ENCODE measurements at regions not wholly inside any gene's neighbourhood (a gene's known extent, or its start where the extent isn't known, plus 50 kb on each side); places are given as distances from the start of the nearest gene placed in this dataset.
"Not testable (repeated sequence)": the region's sequence is repeated elsewhere in the genome, so short reads cannot be mapped to it uniquely, and the experiment has no call there.

- POLR2A ChIA-PET = no interaction called here
- Mint-ChIP-seq H3K4me3 (no peak overlapping the region), H3K4me1 (ENCODE audit: low read depth) (no peaks in the 10 kb centered on the region), H3K27ac (no peak overlapping the region), H3K36me3 (ENCODE audit: low read depth) (no peaks in the 10 kb centered on the region), H3K9me3 (ENCODE audit: insufficient read depth) (no peaks in the 10 kb centered on the region), H3K27me3 (ENCODE audit: low read depth) (peaks cover 6% of the 10 kb centered on the region)
- no peak for DNase-seq
- CTCF ChIA-PET = interaction anchor here (0.7 kb wide), 1 partner anchor 67 kb away, joined by 3 read pairs; no protein-coding TSS in a partner anchor
- no peak for ATAC-seq
These were observed 152.9 kb downstream of the SOD2 start for GRCh38 chr6:159540152-159540551.

- POLR2A ChIA-PET; H3K27me3 Mint-ChIP-seq (ENCODE audit: low read depth); H3K27ac Mint-ChIP-seq; DNase-seq; H3K4me1 Mint-ChIP-seq (ENCODE audit: low read depth); H3K4me3 Mint-ChIP-seq; H3K36me3 Mint-ChIP-seq (ENCODE audit: low read depth); ATAC-seq; H3K9me3 Mint-ChIP-seq (ENCODE audit: insufficient read depth); CTCF ChIA-PET: not testable (repeated sequence)
These were observed 155.0 kb downstream of the SOD2 start for GRCh38 chr6:159538031-159538430.

GRCh38 chr6:159535656-159536350 lies 157.2 kb downstream of the SOD2 start:
- Mint-ChIP-seq H3K27ac (no peak overlapping the region), H3K9me3 (ENCODE audit: insufficient read depth) (no peaks in the 10 kb centered on the region), H3K4me1 (ENCODE audit: low read depth) (no peaks in the 10 kb centered on the region), H3K4me3 (no peak overlapping the region), H3K36me3 (ENCODE audit: low read depth) (no peaks in the 10 kb centered on the region), H3K27me3 (ENCODE audit: low read depth) (peaks cover 6% of the 10 kb centered on the region)
- ATAC-seq (no peak), DNase-seq (no peak)
- CTCF ChIA-PET = no interaction called here
- POLR2A ChIA-PET = no interaction called here

- Mint-ChIP-seq H3K9me3 (ENCODE audit: insufficient read depth) (no peaks in the 10 kb centered on the region), H3K36me3 (ENCODE audit: low read depth) (no peaks in the 10 kb centered on the region), H3K27me3 (ENCODE audit: low read depth) (peaks cover 9% of the 10 kb centered on the region), H3K27ac (no peak overlapping the region), H3K4me3 (no peak overlapping the region), H3K4me1 (ENCODE audit: low read depth) (no peaks in the 10 kb centered on the region)
- DNase-seq = no peak
- POLR2A ChIA-PET = no interaction called here
- CTCF ChIA-PET = no interaction called here
- no peak for ATAC-seq
These were observed 159.5 kb downstream of the SOD2 start for GRCh38 chr6:159533568-159533967.

GRCh38 chr6:159533016-159533415 lies 160.0 kb downstream of the SOD2 start:
- Mint-ChIP-seq H3K36me3 (ENCODE audit: low read depth) (no peaks in the 10 kb centered on the region), H3K27me3 (ENCODE audit: low read depth) (peaks cover 9% of the 10 kb centered on the region), H3K4me3 (no peak overlapping the region), H3K9me3 (ENCODE audit: insufficient read depth) (no peaks in the 10 kb centered on the region), H3K27ac (no peak overlapping the region), H3K4me1 (ENCODE audit: low read depth) (no peaks in the 10 kb centered on the region)
- no peak for DNase-seq
- ChIA-PET CTCF (no interaction called here), POLR2A (no interaction called here)
- ATAC-seq = no peak

- Mint-ChIP-seq H3K27me3 (ENCODE audit: low read depth) (peaks cover 9% of the 10 kb centered on the region), H3K9me3 (ENCODE audit: insufficient read depth) (no peaks in the 10 kb centered on the region), H3K4me3 (no peak overlapping the region), H3K36me3 (ENCODE audit: low read depth) (no peaks in the 10 kb centered on the region), H3K27ac (no peak overlapping the region), H3K4me1 (ENCODE audit: low read depth) (no peaks in the 10 kb centered on the region)
- POLR2A ChIA-PET = no interaction called here
- no peak for DNase-seq
- ATAC-seq = no peak
- CTCF ChIA-PET = no interaction called here
These were observed 160.9 kb downstream of the SOD2 start for GRCh38 chr6:159532155-159532554.

- no peak overlapping the region for H3K27ac Mint-ChIP-seq
- H3K9me3 Mint-ChIP-seq (ENCODE audit: insufficient read depth) = no peaks in the 10 kb centered on the region
- ChIA-PET POLR2A (no interaction called here), CTCF (no interaction called here)
- no peaks in the 10 kb centered on the region for H3K4me1 Mint-ChIP-seq (ENCODE audit: low read depth)
- peaks cover 10% of the 10 kb centered on the region for H3K27me3 Mint-ChIP-seq (ENCODE audit: low read depth)
- H3K36me3 Mint-ChIP-seq (ENCODE audit: low read depth) = no peaks in the 10 kb centered on the region
- DNase-seq (no peak), ATAC-seq (no peak)
- no peak overlapping the region for H3K4me3 Mint-ChIP-seq
These were observed 163.1 kb downstream of the SOD2 start for GRCh38 chr6:159529934-159530333.

- Mint-ChIP-seq H3K4me1 (ENCODE audit: low read depth) (no peaks in the 10 kb centered on the region), H3K27me3 (ENCODE audit: low read depth) (peaks cover 14% of the 10 kb centered on the region), H3K9me3 (ENCODE audit: insufficient read depth) (no peaks in the 10 kb centered on the region), H3K36me3 (ENCODE audit: low read depth) (no peaks in the 10 kb centered on the region), H3K27ac (no peak overlapping the region), H3K4me3 (no peak overlapping the region)
- CTCF ChIA-PET = no interaction called here
- no peak for ATAC-seq
- no peak for DNase-seq
- POLR2A ChIA-PET = no interaction called here
These were observed 165.7 kb downstream of the SOD2 start for GRCh38 chr6:159527351-159527750.

- no peaks in the 10 kb centered on the region for H3K9me3 Mint-ChIP-seq (ENCODE audit: insufficient read depth)
- no peak overlapping the region for H3K4me3 Mint-ChIP-seq
- no peak overlapping the region for H3K27ac Mint-ChIP-seq
- no peak for DNase-seq
- no peaks in the 10 kb centered on the region for H3K36me3 Mint-ChIP-seq (ENCODE audit: low read depth)
- ChIA-PET CTCF (no interaction called here), POLR2A (interaction anchor here (0.7 kb wide), 1 partner anchor 29 kb away, joined by 3 read pairs; no protein-coding TSS in a partner anchor)
- H3K4me1 Mint-ChIP-seq (ENCODE audit: low read depth) = no peaks in the 10 kb centered on the region
- ATAC-seq = no peak
- peaks cover 14% of the 10 kb centered on the region for H3K27me3 Mint-ChIP-seq (ENCODE audit: low read depth)
These were observed 167.5 kb downstream of the SOD2 start for GRCh38 chr6:159525445-159526025.

GRCh38 chr6:159522877-159523547 lies 170.0 kb downstream of the SOD2 start:
- CTCF ChIA-PET = no interaction called here
- H3K9me3 Mint-ChIP-seq (ENCODE audit: insufficient read depth) = no peaks in the 10 kb centered on the region

GRCh38 chr6:159521962-159522361 lies 171.1 kb downstream of the SOD2 start:
- no peaks in the 10 kb centered on the region for H3K36me3 Mint-ChIP-seq (ENCODE audit: low read depth)
- no peaks in the 10 kb centered on the region for H3K4me1 Mint-ChIP-seq (ENCODE audit: low read depth)
- ATAC-seq = no peak
- H3K4me3 Mint-ChIP-seq = no peak overlapping the region
- ChIA-PET CTCF (no interaction called here), POLR2A (no interaction called here)
- peaks cover 22% of the 10 kb centered on the region for H3K27me3 Mint-ChIP-seq (ENCODE audit: low read depth)
- no peak overlapping the region for H3K27ac Mint-ChIP-seq
- no peak for DNase-seq
- H3K9me3 Mint-ChIP-seq (ENCODE audit: insufficient read depth) = no peaks in the 10 kb centered on the region

More at GRCh38 chr6:159522877-159523547, 170.0 kb downstream of the SOD2 start:
- no peak overlapping the region for H3K27ac Mint-ChIP-seq
- H3K27me3 Mint-ChIP-seq (ENCODE audit: low read depth) = peaks cover 20% of the 10 kb centered on the region
- POLR2A ChIA-PET = no interaction called here
- H3K36me3 Mint-ChIP-seq (ENCODE audit: low read depth) = no peaks in the 10 kb centered on the region
- no peak overlapping the region for H3K4me3 Mint-ChIP-seq
- DNase-seq (no peak), ATAC-seq (no peak)
- no peaks in the 10 kb centered on the region for H3K4me1 Mint-ChIP-seq (ENCODE audit: low read depth)

GRCh38 chr6:159520002-159520401 lies 173.0 kb downstream of the SOD2 start:
- H3K36me3 Mint-ChIP-seq (ENCODE audit: low read depth) = no peaks in the 10 kb centered on the region
- DNase-seq = no peak
- peaks cover 20% of the 10 kb centered on the region for H3K27me3 Mint-ChIP-seq (ENCODE audit: low read depth)
- H3K4me1 Mint-ChIP-seq (ENCODE audit: low read depth) = no peaks in the 10 kb centered on the region
- ATAC-seq = no peak
- ChIA-PET CTCF (no interaction called here), POLR2A (no interaction called here)
- H3K9me3 Mint-ChIP-seq (ENCODE audit: insufficient read depth) = no peaks in the 10 kb centered on the region
- H3K27ac Mint-ChIP-seq = no peak overlapping the region
- no peak overlapping the region for H3K4me3 Mint-ChIP-seq

Measured in activated CD8-positive, alpha-beta T cell treated with anti-CD3 and anti-CD28 coated beads, Interleukin-2, amount 10 ng/mL, durations not matched to agents 7 days and 5 days (primary cell).